ENCODE measurements at regions not wholly inside any gene's neighbourhood (a gene's known extent, or its start where the extent isn't known, plus 50 kb on each side); places are given as distances from the start of the nearest gene placed in this dataset.

- no peak for DNase-seq
- Histone ChIP-seq H3K27ac (ENCODE audit: low read length) (no peak overlapping the region), H3K9me3 (replicated peaks; ENCODE audit: control insufficient read depth, low read depth, low read length) (no peaks in the 10 kb centered on the region), H3K4me3 (ENCODE audit: low read length) (no peak overlapping the region), H3K36me3 (ENCODE audit: control insufficient read depth, insufficient read depth, low read length) (no peaks in the 10 kb centered on the region), H3K27me3 (ENCODE audit: control insufficient read depth, insufficient read depth, low read length) (no peaks in the 10 kb centered on the region), H3K4me1 (ENCODE audit: control insufficient read depth, insufficient read depth, low read length) (peaks cover 6% of the 10 kb centered on the region)
- 68% methylated on average over 4 of the region's 4 CpGs for WGBS (ENCODE audit: insufficient coverage)
Measured at GRCh38 chr4:17098401-17098800, 200.0 kb upstream of the LDB2 start.

DNA sequence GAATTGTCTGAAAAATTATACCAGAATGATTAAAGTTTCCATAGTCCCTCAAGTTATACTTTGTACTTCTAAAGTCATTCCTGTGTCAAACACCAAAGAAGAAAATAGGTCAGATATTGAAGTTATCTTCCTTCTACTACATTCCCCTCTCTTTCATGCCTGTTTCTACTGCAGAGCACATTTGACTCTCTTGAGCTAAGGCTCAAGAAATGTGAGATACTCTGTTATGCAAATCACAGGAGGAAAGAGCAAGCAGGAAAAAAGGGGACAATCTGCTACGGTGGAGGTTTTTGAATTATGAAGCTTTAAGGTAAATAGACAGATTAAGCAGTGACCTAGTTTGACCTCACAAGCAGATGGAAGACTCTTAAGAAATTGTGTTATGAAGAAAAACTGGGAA lies 198.9 kb upstream of the LDB2 start:
- Histone ChIP-seq H3K27ac (ENCODE audit: low read length) (no peak overlapping the region), H3K27me3 (ENCODE audit: control insufficient read depth, insufficient read depth, low read length) (no peaks in the 10 kb centered on the region), H3K4me1 (ENCODE audit: control insufficient read depth, insufficient read depth, low read length) (peaks cover 6% of the 10 kb centered on the region), H3K36me3 (ENCODE audit: control insufficient read depth, insufficient read depth, low read length) (no peaks in the 10 kb centered on the region), H3K4me3 (ENCODE audit: low read length) (no peak overlapping the region), H3K9me3 (replicated peaks; ENCODE audit: control insufficient read depth, low read depth, low read length) (no peaks in the 10 kb centered on the region)
- DNase-seq, result no peak
- WGBS (ENCODE audit: insufficient coverage), result 60% methylated on average over 1 of the region's 1 CpG

- no CpG with 5 or more reads among the region's 5 CpGs for WGBS (ENCODE audit: insufficient coverage)
- DNase-seq, result no peak
Measured at GRCh38 chr4:17096692-17097091, 198.2 kb upstream of the LDB2 start.

GRCh38 chr4:17095771-17096170 lies 197.3 kb upstream of the LDB2 start:
- Histone ChIP-seq H3K36me3 (ENCODE audit: control insufficient read depth, insufficient read depth, low read length) (no peaks in the 10 kb centered on the region), H3K27ac (ENCODE audit: low read length) (no peak overlapping the region), H3K4me1 (ENCODE audit: control insufficient read depth, insufficient read depth, low read length) (peaks cover 6% of the 10 kb centered on the region), H3K4me3 (ENCODE audit: low read length) (no peak overlapping the region), H3K9me3 (replicated peaks; ENCODE audit: control insufficient read depth, low read depth, low read length) (no peaks in the 10 kb centered on the region), H3K27me3 (ENCODE audit: control insufficient read depth, insufficient read depth, low read length) (no peaks in the 10 kb centered on the region)
- no CpG with 5 or more reads among the region's 2 CpGs for WGBS (ENCODE audit: insufficient coverage)
- no peak for DNase-seq

More at GRCh38 chr4:17096692-17097091, 198.2 kb upstream of the LDB2 start:
- H3K4me3 ChIP-seq (ENCODE audit: low read length), result no peak overlapping the region
- no peak overlapping the region for H3K27ac ChIP-seq (ENCODE audit: low read length)
- no peaks in the 10 kb centered on the region for H3K27me3 ChIP-seq (ENCODE audit: control insufficient read depth, insufficient read depth, low read length)
- H3K9me3 ChIP-seq (replicated peaks; ENCODE audit: control insufficient read depth, low read depth, low read length), result no peaks in the 10 kb centered on the region
- H3K36me3 ChIP-seq (ENCODE audit: control insufficient read depth, insufficient read depth, low read length), result no peaks in the 10 kb centered on the region
- peaks cover 6% of the 10 kb centered on the region for H3K4me1 ChIP-seq (ENCODE audit: control insufficient read depth, insufficient read depth, low read length)

- H3K9me3 ChIP-seq (replicated peaks; ENCODE audit: control insufficient read depth, low read depth, low read length), result no peaks in the 10 kb centered on the region
- H3K36me3 ChIP-seq (ENCODE audit: control insufficient read depth, insufficient read depth, low read length), result no peaks in the 10 kb centered on the region
- no peak overlapping the region for H3K27ac ChIP-seq (ENCODE audit: low read length)
- no peaks in the 10 kb centered on the region for H3K27me3 ChIP-seq (ENCODE audit: control insufficient read depth, insufficient read depth, low read length)
- DNase-seq, result no peak
- peaks cover 6% of the 10 kb centered on the region for H3K4me1 ChIP-seq (ENCODE audit: control insufficient read depth, insufficient read depth, low read length)
- H3K4me3 ChIP-seq (ENCODE audit: low read length), result no peak overlapping the region
- WGBS (ENCODE audit: insufficient coverage), result no CpG with 5 or more reads among the region's 3 CpGs
Measured at GRCh38 chr4:17094876-17095210, 196.4 kb upstream of the LDB2 start.

DNA sequence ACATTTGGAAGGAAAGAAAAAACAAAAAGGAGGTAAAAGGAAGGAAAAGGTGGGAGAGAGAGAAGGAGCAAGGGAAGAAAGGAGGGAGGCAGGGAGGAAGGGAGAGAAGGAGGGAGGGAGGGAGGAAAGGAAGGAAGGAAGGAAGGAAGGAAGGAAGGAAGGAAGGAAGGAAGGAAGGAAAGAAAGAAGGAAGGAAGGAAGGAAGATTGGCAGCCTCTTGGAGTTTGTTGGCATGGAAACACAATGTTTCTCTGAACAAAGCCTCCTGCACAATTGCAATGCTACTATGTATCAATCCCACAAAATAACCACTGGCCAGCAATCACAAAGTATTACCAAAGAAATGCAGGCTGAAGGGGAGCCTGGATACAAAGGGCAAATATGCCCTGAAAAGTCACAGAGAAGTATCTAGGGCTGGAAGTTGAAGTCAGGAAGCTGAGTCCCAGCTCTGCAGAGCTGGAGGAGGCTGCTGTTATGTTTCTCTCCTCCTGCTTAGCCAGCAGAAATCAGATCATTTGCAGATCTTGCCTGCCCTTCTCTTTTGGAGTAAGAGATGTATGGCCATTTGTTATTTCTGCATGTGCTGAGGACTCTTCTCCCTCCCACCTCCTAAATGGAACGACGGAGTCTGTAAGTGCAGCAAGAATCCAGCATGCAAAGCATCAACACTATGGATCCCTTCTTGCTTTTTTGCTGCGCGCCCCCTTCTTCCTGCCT lies 195.9 kb upstream of the LDB2 start:
- 25% methylated on average over 4 of the region's 4 CpGs for WGBS (ENCODE audit: insufficient coverage)
- Histone ChIP-seq H3K4me3 (ENCODE audit: low read length) (no peak overlapping the region), H3K9me3 (replicated peaks; ENCODE audit: control insufficient read depth, low read depth, low read length) (no peaks in the 10 kb centered on the region), H3K36me3 (ENCODE audit: control insufficient read depth, insufficient read depth, low read length) (no peaks in the 10 kb centered on the region), H3K4me1 (ENCODE audit: control insufficient read depth, insufficient read depth, low read length) (peaks cover 6% of the 10 kb centered on the region), H3K27me3 (ENCODE audit: control insufficient read depth, insufficient read depth, low read length) (no peaks in the 10 kb centered on the region), H3K27ac (ENCODE audit: low read length) (no peak overlapping the region)
- peak; percentile 50 for DNase-seq

DNA sequence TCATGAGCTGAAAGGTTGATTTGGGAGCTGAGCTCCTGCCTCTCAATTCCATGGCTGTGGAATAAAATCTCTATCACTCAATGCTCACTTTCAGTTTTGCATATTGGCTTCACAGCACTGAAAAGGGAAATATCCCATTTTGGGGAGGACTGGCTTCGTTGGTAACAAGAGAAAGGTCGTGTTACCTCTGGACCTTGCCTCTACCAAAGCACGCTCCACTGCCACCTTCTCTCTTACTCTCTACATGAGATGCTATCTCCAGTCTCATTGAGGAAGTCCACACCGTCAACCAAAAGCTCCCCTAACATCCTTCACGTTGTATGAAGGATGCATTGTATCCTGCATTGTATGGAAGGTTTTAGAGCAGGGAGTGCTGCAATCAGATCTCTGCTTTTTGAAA lies 195.0 kb upstream of the LDB2 start:
- WGBS (ENCODE audit: insufficient coverage), result 100% methylated on average over 1 of the region's 5 CpGs
- peaks cover 6% of the 10 kb centered on the region for H3K4me1 ChIP-seq (ENCODE audit: control insufficient read depth, insufficient read depth, low read length)
- H3K9me3 ChIP-seq (replicated peaks; ENCODE audit: control insufficient read depth, low read depth, low read length), result no peaks in the 10 kb centered on the region
- no peaks in the 10 kb centered on the region for H3K36me3 ChIP-seq (ENCODE audit: control insufficient read depth, insufficient read depth, low read length)
- no peak overlapping the region for H3K4me3 ChIP-seq (ENCODE audit: low read length)
- no peak for DNase-seq
- no peak overlapping the region for H3K27ac ChIP-seq (ENCODE audit: low read length)
- no peaks in the 10 kb centered on the region for H3K27me3 ChIP-seq (ENCODE audit: control insufficient read depth, insufficient read depth, low read length)

DNA sequence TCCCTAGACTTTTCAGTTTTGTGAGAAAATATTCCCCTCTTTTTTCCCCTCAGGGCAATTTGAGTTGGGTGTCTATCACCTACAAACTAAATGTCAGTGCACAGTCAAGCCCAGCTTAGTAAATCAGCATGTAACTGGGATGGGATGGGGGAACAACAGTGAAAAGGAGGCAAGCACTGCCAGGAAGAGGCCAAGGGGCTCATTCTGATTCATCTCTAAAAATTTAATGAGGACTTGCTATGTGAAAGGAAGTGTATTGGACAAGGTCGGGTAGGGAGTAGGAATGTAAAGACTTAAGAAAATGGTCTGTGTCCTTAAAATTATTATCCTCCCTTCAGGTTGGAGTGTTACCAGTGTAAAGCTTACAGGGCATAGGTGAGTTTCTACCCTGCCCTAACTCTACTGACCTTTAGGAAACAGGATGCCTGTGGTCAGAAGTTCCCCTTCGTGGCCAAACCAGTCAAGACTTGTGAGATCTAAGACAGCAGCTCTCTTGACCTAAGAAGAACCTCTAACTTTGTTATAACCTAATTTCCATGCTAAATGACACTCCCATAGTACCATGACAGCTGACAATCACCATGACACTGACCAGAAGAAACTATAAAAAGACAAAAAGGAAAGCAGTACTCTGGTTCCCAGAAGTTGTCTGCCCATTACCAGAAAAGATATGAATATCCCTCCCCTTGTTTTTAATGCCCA lies 194.4 kb upstream of the LDB2 start:
- no peak for DNase-seq
- no peaks in the 10 kb centered on the region for H3K36me3 ChIP-seq (ENCODE audit: control insufficient read depth, insufficient read depth, low read length)
- H3K9me3 ChIP-seq (replicated peaks; ENCODE audit: control insufficient read depth, low read depth, low read length), result no peaks in the 10 kb centered on the region
- no peaks in the 10 kb centered on the region for H3K27me3 ChIP-seq (ENCODE audit: control insufficient read depth, insufficient read depth, low read length)
- WGBS (ENCODE audit: insufficient coverage), result no CpG with 5 or more reads among the region's 2 CpGs
- H3K27ac ChIP-seq (ENCODE audit: low read length), result no peak overlapping the region
- peaks cover 6% of the 10 kb centered on the region for H3K4me1 ChIP-seq (ENCODE audit: control insufficient read depth, insufficient read depth, low read length)
- H3K4me3 ChIP-seq (ENCODE audit: low read length), result no peak overlapping the region

DNA sequence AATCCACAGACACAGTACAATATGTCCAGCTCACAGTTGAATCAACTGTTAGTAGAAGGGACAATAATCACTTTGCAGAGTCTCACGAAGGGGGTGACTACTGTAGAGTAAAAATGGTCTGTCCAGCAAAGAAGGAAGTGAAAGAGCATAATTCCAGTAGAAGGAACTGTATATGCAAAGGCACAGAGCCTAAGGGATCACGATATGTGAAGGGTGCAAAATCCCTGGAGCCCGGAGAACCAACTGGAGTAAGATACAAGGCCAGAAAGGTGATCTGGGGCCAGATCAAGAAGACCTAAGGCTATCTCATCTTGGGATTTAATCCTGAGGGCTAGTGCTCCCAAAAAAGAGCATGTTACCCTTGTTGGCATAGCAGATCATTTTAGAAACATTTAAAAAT lies 192.7 kb upstream of the LDB2 start:
- 74% methylated on average over 3 of the region's 3 CpGs for WGBS (ENCODE audit: insufficient coverage)

GRCh38 chr4:17090063-17090462 lies 191.6 kb upstream of the LDB2 start:
- Histone ChIP-seq H3K9me3 (replicated peaks; ENCODE audit: control insufficient read depth, low read depth, low read length) (no peaks in the 10 kb centered on the region), H3K27ac (ENCODE audit: low read length) (no peak overlapping the region), H3K36me3 (ENCODE audit: control insufficient read depth, insufficient read depth, low read length) (no peaks in the 10 kb centered on the region), H3K4me1 (ENCODE audit: control insufficient read depth, insufficient read depth, low read length) (peaks cover 6% of the 10 kb centered on the region), H3K27me3 (ENCODE audit: control insufficient read depth, insufficient read depth, low read length) (no peaks in the 10 kb centered on the region), H3K4me3 (ENCODE audit: low read length) (no peak overlapping the region)
- WGBS (ENCODE audit: insufficient coverage), result 40% methylated on average over 1 of the region's 3 CpGs
- DNase-seq, result peak; percentile 85

More for the DNA sequence above, 192.7 kb upstream of the LDB2 start:
- Histone ChIP-seq H3K9me3 (replicated peaks; ENCODE audit: control insufficient read depth, low read depth, low read length) (no peaks in the 10 kb centered on the region), H3K36me3 (ENCODE audit: control insufficient read depth, insufficient read depth, low read length) (no peaks in the 10 kb centered on the region), H3K4me3 (ENCODE audit: low read length) (no peak overlapping the region), H3K27ac (ENCODE audit: low read length) (no peak overlapping the region), H3K27me3 (ENCODE audit: control insufficient read depth, insufficient read depth, low read length) (no peaks in the 10 kb centered on the region), H3K4me1 (ENCODE audit: control insufficient read depth, insufficient read depth, low read length) (peaks cover 6% of the 10 kb centered on the region)
- DNase-seq, result no peak

All from muscle of leg (tissue), 3 donors.